Putamen (tissue), 1 donor: ENCODE measurements at regions not wholly inside any gene's neighbourhood (a gene's known extent, or its start where the extent isn't known, plus 50 kb on each side); places are given as distances from the start of the nearest gene placed in this dataset.

Experiments used
- DNase-seq: peaks from one replicate; pipeline ENCODE4 v3.0.0-alpha.2; 2016; ENCODE audit warnings: low spot score

- no peak for DNase-seq
Observed at GRCh38 chr7:33701189-33701740, 204.1 kb upstream of the BMPER start.

- no peak for DNase-seq
Observed at GRCh38 chr7:33701927-33702326, 203.4 kb upstream of the BMPER start.

- no peak for DNase-seq
Observed at GRCh38 chr7:33702514-33703054, 202.8 kb upstream of the BMPER start.

- no peak for DNase-seq
Observed at GRCh38 chr7:33705333-33705833, 200.0 kb upstream of the BMPER start.

GRCh38 chr7:33706186-33706585 lies 199.2 kb upstream of the BMPER start:
- no peak for DNase-seq

- no peak for DNase-seq
Observed at GRCh38 chr7:33706771-33707200, 198.6 kb upstream of the BMPER start.

GRCh38 chr7:33707427-33707826 lies 197.9 kb upstream of the BMPER start:
- DNase-seq, result no peak

- no peak for DNase-seq
Observed at GRCh38 chr7:33710608-33711007, 194.7 kb upstream of the BMPER start.

- DNase-seq, result no peak
Observed at GRCh38 chr7:33711231-33712019, 193.9 kb upstream of the BMPER start.

GRCh38 chr7:33712020-33712414 lies 193.3 kb upstream of the BMPER start:
- no peak for DNase-seq

- no peak for DNase-seq
Observed at GRCh38 chr7:33714208-33714607, 191.1 kb upstream of the BMPER start.

GRCh38 chr7:33716581-33717477 lies 188.5 kb upstream of the BMPER start:
- peak; percentile 9 for DNase-seq

GRCh38 chr7:33719059-33719581 lies 186.2 kb upstream of the BMPER start:
- DNase-seq, result peak; percentile 16

- no peak for DNase-seq
Observed at GRCh38 chr7:33720139-33720538, 185.2 kb upstream of the BMPER start.

GRCh38 chr7:33720870-33721269 lies 184.5 kb upstream of the BMPER start:
- no peak for DNase-seq

GRCh38 chr7:33721895-33722294 lies 183.4 kb upstream of the BMPER start:
- no peak for DNase-seq

GRCh38 chr7:33722383-33723101 lies 182.8 kb upstream of the BMPER start:
- no peak for DNase-seq

GRCh38 chr7:33724201-33724600 lies 181.1 kb upstream of the BMPER start:
- DNase-seq, result no peak

- DNase-seq, result no peak
Observed at GRCh38 chr7:33725111-33726025, 180.0 kb upstream of the BMPER start.

- no peak for DNase-seq
Observed at GRCh38 chr7:33726582-33726981, 178.8 kb upstream of the BMPER start.
